ENCODE measurements at regions not wholly inside any gene's neighbourhood (a gene's known extent, or its start where the extent isn't known, plus 50 kb on each side); places are given as distances from the start of the nearest gene placed in this dataset.

- peaks cover 62% of the 10 kb centered on the region for H3K4me1 Mint-ChIP-seq (ENCODE audit: unreplicated experiment)
- no peak for DNase-seq (ENCODE audit: extremely low spot score, unreplicated experiment)
- H3K27ac Mint-ChIP-seq (ENCODE audit: unreplicated experiment): peak overlapping the region; percentile 92
- peak; percentile 41 for TF ChIP-seq CTCF (IDR thresholded peaks at IDR 0.05)
- no peaks in the 10 kb centered on the region for H3K9me3 Mint-ChIP-seq (ENCODE audit: unreplicated experiment)
- H3K4me3 Mint-ChIP-seq (ENCODE audit: unreplicated experiment): no peak overlapping the region
- no peaks in the 10 kb centered on the region for H3K36me3 Mint-ChIP-seq (ENCODE audit: unreplicated experiment)
- no peaks in the 10 kb centered on the region for H3K27me3 Mint-ChIP-seq (ENCODE audit: unreplicated experiment)
Measured at GRCh38 chr7:32163141-32163806, 93.1 kb upstream of the PDE1C start.

- Mint-ChIP-seq H3K4me3 (ENCODE audit: unreplicated experiment) (no peak overlapping the region), H3K27ac (ENCODE audit: unreplicated experiment) (peak overlapping the region; percentile 92), H3K36me3 (ENCODE audit: unreplicated experiment) (no peaks in the 10 kb centered on the region), H3K4me1 (ENCODE audit: unreplicated experiment) (peaks cover 68% of the 10 kb centered on the region), H3K27me3 (ENCODE audit: unreplicated experiment) (no peaks in the 10 kb centered on the region), H3K9me3 (ENCODE audit: unreplicated experiment) (no peaks in the 10 kb centered on the region)
- no peak for DNase-seq (ENCODE audit: extremely low spot score, unreplicated experiment)
- no peak for TF ChIP-seq CTCF (IDR thresholded peaks at IDR 0.05)
Measured at GRCh38 chr7:32161708-32162107, 91.5 kb upstream of the PDE1C start.

DNA sequence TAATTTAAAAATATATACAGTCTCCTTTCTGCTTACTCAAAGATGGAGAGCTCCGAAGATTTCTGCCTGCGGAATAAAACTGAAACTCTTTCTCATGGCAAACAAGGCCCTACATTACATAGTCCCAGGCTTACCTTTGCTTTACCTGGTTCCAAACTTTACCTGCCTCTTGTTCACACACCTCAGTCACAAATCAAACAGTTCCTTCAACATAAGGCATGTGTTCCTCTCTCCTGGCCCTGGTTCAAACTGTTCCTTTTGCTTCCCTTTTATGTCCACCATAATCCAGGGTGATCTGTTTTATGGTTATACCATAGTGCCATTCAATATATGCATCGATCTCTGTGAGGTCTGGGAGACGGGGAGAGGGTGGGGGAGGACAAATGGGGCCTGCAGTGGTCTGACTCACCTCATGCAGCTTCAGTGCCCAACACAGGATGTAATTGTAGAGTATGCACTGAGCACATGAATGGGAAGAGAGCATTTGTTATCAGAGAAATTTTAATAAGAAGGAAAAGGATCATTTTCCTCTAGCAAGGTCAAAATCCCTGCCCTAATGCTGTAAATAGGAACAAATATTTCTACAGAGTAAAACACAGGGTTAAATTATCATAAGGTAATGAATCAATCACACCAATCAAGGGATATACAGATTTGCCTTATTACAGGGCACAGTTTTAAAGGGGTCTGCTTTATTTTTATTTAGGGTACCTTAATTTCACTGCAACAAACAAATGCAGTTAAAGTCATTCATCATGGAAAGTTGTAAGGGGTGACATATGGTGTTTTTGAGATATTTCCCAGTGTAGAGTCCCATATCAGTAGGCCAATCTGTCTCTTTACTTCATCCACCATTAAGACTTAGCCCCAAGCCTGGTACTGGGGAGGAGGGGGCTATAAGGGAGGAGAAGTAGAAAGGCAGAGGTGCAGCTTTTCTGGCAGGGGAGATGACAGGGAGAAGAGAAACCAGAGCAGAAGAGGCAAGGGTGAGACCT, 88.8 kb upstream of the PDE1C start:
- Mint-ChIP-seq H3K9me3 (ENCODE audit: unreplicated experiment) (no peaks in the 10 kb centered on the region), H3K27ac (ENCODE audit: unreplicated experiment) (peak overlapping the region; percentile 16), H3K4me1 (ENCODE audit: unreplicated experiment) (peaks cover 65% of the 10 kb centered on the region), H3K27me3 (ENCODE audit: unreplicated experiment) (no peaks in the 10 kb centered on the region), H3K36me3 (ENCODE audit: unreplicated experiment) (no peaks in the 10 kb centered on the region), H3K4me3 (ENCODE audit: unreplicated experiment) (no peak overlapping the region)
- TF ChIP-seq CTCF (IDR thresholded peaks at IDR 0.05): no peak
- DNase-seq (ENCODE audit: extremely low spot score, unreplicated experiment): no peak

DNA sequence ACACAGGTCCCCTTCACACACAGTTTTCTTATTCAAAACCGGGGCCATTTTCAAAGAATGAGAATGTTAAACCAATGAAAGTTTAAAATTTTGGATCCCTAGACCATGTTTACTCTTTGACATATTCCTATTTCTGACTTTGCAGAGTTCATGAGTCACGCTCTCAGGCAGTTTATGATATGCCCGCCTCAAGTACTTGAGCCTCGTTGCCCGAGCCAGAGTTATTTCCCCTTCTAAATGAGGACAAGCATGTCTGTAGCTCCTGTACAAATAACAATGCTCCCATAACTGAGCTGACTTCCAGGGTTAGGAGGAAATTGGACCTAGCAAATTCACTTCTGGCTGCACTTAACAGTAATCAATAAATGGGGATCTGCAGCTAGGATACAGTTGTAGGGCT, 87.9 kb upstream of the PDE1C start:
- no peaks in the 10 kb centered on the region for H3K27me3 Mint-ChIP-seq (ENCODE audit: unreplicated experiment)
- H3K36me3 Mint-ChIP-seq (ENCODE audit: unreplicated experiment): no peaks in the 10 kb centered on the region
- DNase-seq (ENCODE audit: extremely low spot score, unreplicated experiment): no peak
- no peak for TF ChIP-seq CTCF (IDR thresholded peaks at IDR 0.05)
- H3K4me1 Mint-ChIP-seq (ENCODE audit: unreplicated experiment): peaks cover 55% of the 10 kb centered on the region
- H3K27ac Mint-ChIP-seq (ENCODE audit: unreplicated experiment): peak overlapping the region; percentile 47
- H3K4me3 Mint-ChIP-seq (ENCODE audit: unreplicated experiment): no peak overlapping the region
- H3K9me3 Mint-ChIP-seq (ENCODE audit: unreplicated experiment): no peaks in the 10 kb centered on the region

- Mint-ChIP-seq H3K27ac (ENCODE audit: unreplicated experiment) (no peak overlapping the region), H3K4me3 (ENCODE audit: unreplicated experiment) (no peak overlapping the region)
Measured at GRCh38 chr7:32155712-32156111, 85.5 kb upstream of the PDE1C start.

More at GRCh38 chr7:32155712-32156111, 85.5 kb upstream of the PDE1C start:
- H3K27me3 Mint-ChIP-seq (ENCODE audit: unreplicated experiment): no peaks in the 10 kb centered on the region
- no peak for TF ChIP-seq CTCF (IDR thresholded peaks at IDR 0.05)
- no peaks in the 10 kb centered on the region for H3K36me3 Mint-ChIP-seq (ENCODE audit: unreplicated experiment)
- no peak for DNase-seq (ENCODE audit: extremely low spot score, unreplicated experiment)
- H3K9me3 Mint-ChIP-seq (ENCODE audit: unreplicated experiment): peaks cover 6% of the 10 kb centered on the region
- peaks cover 32% of the 10 kb centered on the region for H3K4me1 Mint-ChIP-seq (ENCODE audit: unreplicated experiment)

Data from osteocyte (in vitro differentiated cells).